ENCODE measurements at regions not wholly inside any gene's neighbourhood (a gene's known extent, or its start where the extent isn't known, plus 50 kb on each side); places are given as distances from the start of the nearest gene placed in this dataset.

DNA sequence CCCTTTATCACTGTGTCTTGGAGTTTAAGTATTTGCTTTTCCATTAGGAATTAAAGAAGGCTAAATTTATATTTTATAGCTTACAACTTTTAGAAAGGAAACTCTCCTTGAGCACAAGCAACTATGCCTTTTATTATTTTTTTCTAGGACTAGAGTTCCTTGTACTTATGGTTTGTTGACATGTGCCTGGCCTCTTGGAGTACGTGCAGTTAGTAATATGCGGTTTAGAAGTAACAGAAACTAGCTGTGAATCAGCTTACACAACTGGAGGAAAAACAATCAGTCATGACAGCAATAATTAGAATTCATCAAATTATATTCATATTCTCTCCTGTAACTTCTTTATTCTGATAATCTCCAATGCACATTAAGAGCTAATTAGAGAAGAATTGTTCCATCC is 428.7 kb downstream of the AEBP2 start:
- POLR2A ChIA-PET = no interaction called here
- H3K9me3 ChIP-seq (ENCODE audit: control insufficient read depth, insufficient read depth, low read length) = no peaks in the 10 kb centered on the region
- no peak overlapping the region for H3K4me3 ChIP-seq (ENCODE audit: low read depth, low read length)
- TF ChIP-seq, protein P1, sequence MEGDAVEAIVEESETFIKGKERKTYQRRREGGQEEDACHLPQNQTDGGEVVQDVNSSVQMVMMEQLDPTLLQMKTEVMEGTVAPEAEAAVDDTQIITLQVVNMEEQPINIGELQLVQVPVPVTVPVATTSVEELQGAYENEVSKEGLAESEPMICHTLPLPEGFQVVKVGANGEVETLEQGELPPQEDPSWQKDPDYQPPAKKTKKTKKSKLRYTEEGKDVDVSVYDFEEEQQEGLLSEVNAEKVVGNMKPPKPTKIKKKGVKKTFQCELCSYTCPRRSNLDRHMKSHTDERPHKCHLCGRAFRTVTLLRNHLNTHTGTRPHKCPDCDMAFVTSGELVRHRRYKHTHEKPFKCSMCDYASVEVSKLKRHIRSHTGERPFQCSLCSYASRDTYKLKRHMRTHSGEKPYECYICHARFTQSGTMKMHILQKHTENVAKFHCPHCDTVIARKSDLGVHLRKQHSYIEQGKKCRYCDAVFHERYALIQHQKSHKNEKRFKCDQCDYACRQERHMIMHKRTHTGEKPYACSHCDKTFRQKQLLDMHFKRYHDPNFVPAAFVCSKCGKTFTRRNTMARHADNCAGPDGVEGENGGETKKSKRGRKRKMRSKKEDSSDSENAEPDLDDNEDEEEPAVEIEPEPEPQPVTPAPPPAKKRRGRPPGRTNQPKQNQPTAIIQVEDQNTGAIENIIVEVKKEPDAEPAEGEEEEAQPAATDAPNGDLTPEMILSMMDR (IDR thresholded peaks at IDR 0.05; ENCODE audit: low read depth, low read length) = no peak
- no peak for DNase-seq (ENCODE audit: low read depth, low spot score)
- H3K27me3 ChIP-seq (ENCODE audit: control insufficient read depth, insufficient read depth, low read length) = no peaks in the 10 kb centered on the region
- CTCF ChIA-PET = no interaction called here
- no peak overlapping the region for H3K27ac ChIP-seq (ENCODE audit: low read depth, low read length)

DNA sequence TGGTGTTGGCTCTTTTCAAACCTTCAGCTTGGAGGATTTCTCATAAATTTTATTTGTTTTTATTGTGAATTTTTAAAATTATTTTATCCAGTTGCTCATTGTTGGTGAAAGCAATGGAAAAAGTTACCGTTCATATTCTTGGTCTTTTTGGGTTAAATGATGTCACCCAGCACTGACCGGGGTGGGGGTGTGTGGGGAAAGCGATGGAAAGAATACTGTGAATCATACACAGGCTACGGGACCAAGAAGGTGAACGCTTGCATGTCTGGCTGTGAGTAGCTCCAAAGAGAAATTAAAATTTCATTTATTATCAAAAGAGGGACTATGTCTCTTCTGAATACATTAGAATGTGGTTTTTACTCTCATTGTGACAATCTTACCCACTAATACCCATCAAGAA is 430.1 kb downstream of the AEBP2 start:
- no peak overlapping the region for H3K4me3 ChIP-seq (ENCODE audit: low read depth, low read length)
- H3K27me3 ChIP-seq (ENCODE audit: control insufficient read depth, insufficient read depth, low read length) = no peaks in the 10 kb centered on the region
- ChIA-PET POLR2A (no interaction called here), CTCF (no interaction called here)
- TF ChIP-seq, protein P1 (IDR thresholded peaks at IDR 0.05; ENCODE audit: low read depth, low read length) = no peak
- H3K27ac ChIP-seq (ENCODE audit: low read depth, low read length) = no peak overlapping the region
- H3K9me3 ChIP-seq (ENCODE audit: control insufficient read depth, insufficient read depth, low read length) = no peaks in the 10 kb centered on the region
- DNase-seq (ENCODE audit: low read depth, low spot score) = no peak

DNA sequence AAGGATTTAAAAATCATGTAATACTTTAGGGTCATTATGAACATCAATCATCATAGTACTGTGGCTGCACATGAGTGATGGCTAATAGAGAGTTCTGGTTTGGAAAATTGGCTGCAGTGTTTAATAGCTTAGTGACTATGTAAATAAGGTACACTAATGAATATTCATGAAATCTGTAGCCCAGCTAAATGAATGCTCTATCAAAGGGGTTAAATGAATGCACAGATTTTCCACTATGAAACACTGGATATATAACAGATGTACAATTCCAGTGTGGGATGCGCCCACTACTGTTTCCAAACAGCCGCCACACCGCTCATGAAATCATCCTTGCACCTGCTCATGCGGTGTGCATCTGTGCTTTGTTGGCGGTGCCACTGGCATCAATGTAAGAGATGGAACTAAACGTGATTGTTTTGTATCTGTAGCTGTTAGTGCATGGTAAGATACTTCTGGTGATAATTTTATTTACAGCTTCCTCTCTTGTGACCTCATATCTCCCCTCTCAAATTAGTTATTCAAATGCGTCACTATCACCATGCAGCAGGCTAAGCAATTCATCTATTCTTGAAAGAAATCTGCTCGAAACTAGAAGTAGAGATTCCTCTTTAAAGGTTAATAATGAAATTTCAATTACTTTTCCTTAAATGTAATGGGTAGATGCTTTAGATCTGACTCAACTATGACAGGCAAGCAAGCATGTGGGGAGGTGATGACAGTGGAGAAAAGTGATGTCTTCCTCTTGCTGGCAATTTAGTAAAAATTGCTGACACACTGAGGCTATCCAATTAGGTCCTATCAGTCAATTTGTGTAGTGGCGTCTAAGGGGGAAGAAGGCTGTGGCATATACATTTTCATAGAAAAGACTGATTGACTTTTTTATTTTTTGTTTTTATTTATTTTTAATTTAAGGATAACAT is 433.6 kb downstream of the AEBP2 start:
- ChIA-PET CTCF (interaction anchor here (0.7 kb wide), 1 partner anchor 183 kb away, joined by 3 read pairs; no protein-coding TSS in a partner anchor), POLR2A (interaction anchor here (0.6 kb wide), 2 partner anchors 25 to 741 kb away, joined by 3 to 6 read pairs; no protein-coding TSS in a partner anchor)
- H3K9me3 ChIP-seq (ENCODE audit: control insufficient read depth, insufficient read depth, low read length) = no peaks in the 10 kb centered on the region
- no peak for DNase-seq (ENCODE audit: low read depth, low spot score)
- TF ChIP-seq, protein P1 (IDR thresholded peaks at IDR 0.05; ENCODE audit: low read depth, low read length) = no peak
- H3K27ac ChIP-seq (ENCODE audit: low read depth, low read length) = no peak overlapping the region
- no peak overlapping the region for H3K4me3 ChIP-seq (ENCODE audit: low read depth, low read length)
- no peaks in the 10 kb centered on the region for H3K27me3 ChIP-seq (ENCODE audit: control insufficient read depth, insufficient read depth, low read length)

DNA sequence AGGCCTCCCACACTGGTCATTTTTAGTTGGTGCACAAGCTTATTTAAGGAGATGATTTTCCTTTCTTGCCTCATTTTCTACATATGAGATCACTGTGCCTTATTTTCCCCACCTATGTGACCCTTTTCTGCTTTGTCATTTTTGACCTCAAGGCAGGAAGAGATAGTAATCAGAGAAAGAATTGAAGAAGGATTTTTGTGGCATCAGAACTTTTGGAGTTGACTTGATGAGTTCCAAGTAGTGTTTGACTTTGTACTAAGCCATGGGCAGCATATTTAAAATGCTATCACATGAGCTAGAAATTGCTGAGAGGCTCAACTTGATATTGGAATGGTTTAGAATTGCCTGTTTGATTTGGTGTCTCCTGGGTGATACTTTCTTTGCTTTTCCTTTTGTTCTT is 440.8 kb downstream of the AEBP2 start:
- Histone ChIP-seq H3K9me3 (ENCODE audit: control insufficient read depth, insufficient read depth, low read length) (no peaks in the 10 kb centered on the region), H3K4me3 (ENCODE audit: low read depth, low read length) (no peak overlapping the region), H3K27ac (ENCODE audit: low read depth, low read length) (no peak overlapping the region), H3K27me3 (ENCODE audit: control insufficient read depth, insufficient read depth, low read length) (no peaks in the 10 kb centered on the region)
- no peak for DNase-seq (ENCODE audit: low read depth, low spot score)
- ChIA-PET POLR2A (no interaction called here), CTCF (interaction anchor here (1.2 kb wide), 1 partner anchor 141 kb away, joined by 4 read pairs; no protein-coding TSS in a partner anchor)
- TF ChIP-seq, protein P1 (IDR thresholded peaks at IDR 0.05; ENCODE audit: low read depth, low read length) = no peak

DNA sequence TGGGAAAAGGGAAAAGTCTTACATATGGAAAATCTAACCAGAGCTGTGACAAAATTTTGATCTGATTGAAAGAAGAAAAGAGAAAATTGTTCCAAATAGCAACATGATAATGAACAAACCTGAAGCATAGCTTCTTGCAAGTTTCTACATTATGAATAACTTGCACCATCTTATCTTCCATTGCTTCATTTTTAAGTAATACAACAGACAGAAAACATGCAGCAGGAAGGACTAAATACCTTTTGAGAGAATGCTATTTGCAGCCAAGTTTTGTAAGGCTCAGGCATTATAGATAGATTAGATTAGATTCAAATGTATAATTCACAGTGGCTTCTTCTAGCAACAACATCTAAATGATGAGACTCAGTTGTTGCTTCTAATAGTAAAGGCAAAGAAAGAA is 441.4 kb downstream of the AEBP2 start:
- POLR2A ChIA-PET = no interaction called here
- DNase-seq (ENCODE audit: low read depth, low spot score) = no peak
- no peaks in the 10 kb centered on the region for H3K9me3 ChIP-seq (ENCODE audit: control insufficient read depth, insufficient read depth, low read length)
- CTCF ChIA-PET = no interaction called here
- H3K27ac ChIP-seq (ENCODE audit: low read depth, low read length) = no peak overlapping the region
- no peak overlapping the region for H3K4me3 ChIP-seq (ENCODE audit: low read depth, low read length)
- TF ChIP-seq, protein P1 (IDR thresholded peaks at IDR 0.05; ENCODE audit: low read depth, low read length) = no peak
- no peaks in the 10 kb centered on the region for H3K27me3 ChIP-seq (ENCODE audit: control insufficient read depth, insufficient read depth, low read length)
